SK-N-SH (cell line): ENCODE measurements at regions not wholly inside any gene's neighbourhood (a gene's known extent, or its start where the extent isn't known, plus 50 kb on each side); places are given as distances from the start of the nearest gene placed in this dataset.

Source experiments
- CTCF ChIA-PET: fragments of 300-600, 350-600 bp; formaldehyde crosslinking; extraction: SDS; loops from one replicate; lab custom pipeline; 2021; lab: Yijun Ruan, JAX
- POLR2A ChIA-PET: fragments of 350-600 bp; sonication (Branson Sonifier 250); formaldehyde crosslinking; extraction: SDS; loops from one replicate; lab custom pipeline; 2020; ENCODE audit warnings: antibody characterized with exemption, inconsistent platforms; lab: Yijun Ruan, JAX
- DNase-seq: peaks from one replicate; pipeline ENCODE4 v3.0.0; 2012
- H2AFZ ChIP-seq: fragments of 200-600 bp; sonication (generic); 2 replicates; pipeline ENCODE4 v1.8.1; 2016; ENCODE audit warnings: antibody characterized with exemption, mild to moderate bottlenecking, low read depth
- H3F3A ChIP-seq: fragments of 200-600 bp; sonication (generic); replicated peaks from 2 replicates; pipeline ENCODE3; 2016; ENCODE audit warnings: antibody characterized with exemption, mild to moderate bottlenecking; ENCODE audit not compliant: insufficient read depth
- H3K27ac ChIP-seq, 2 experiments: fragments of 200-500 bp in 1 of 2; fragments of 200-600 bp in 1 of 2; sonication (Bioruptor generic) in 1 of 2; sonication (generic), shearing (Covaris generic) in 1 of 2; 2 replicates each; pipeline versions ENCODE4 v1.5.1 to v1.6.1; 2014 to 2016; ENCODE audit warnings: low read depth in 2 of 2, inconsistent platforms in 1 of 2, low read length in 1 of 2, mild to moderate bottlenecking in 1 of 2, mixed read lengths in 1 of 2
- H3K27me3 ChIP-seq: fragments of 200-600 bp; sonication (generic), shearing (Covaris generic); 2 replicates; pipeline ENCODE4 v1.6.1; 2016; ENCODE audit warnings: mixed run types; ENCODE audit not compliant: insufficient read depth
- H3K36me3 ChIP-seq, 2 experiments: fragments of 200-500 bp in 1 of 2; fragments of 200-600 bp in 1 of 2; sonication (Bioruptor generic) in 1 of 2; sonication (generic) in 1 of 2; replicated peaks in 1 of 2; 2 replicates each; pipeline versions ENCODE3 to v1.5.1; 2014 to 2016; ENCODE audit warnings: low read length in 1 of 2, mild to moderate bottlenecking in 1 of 2; ENCODE audit not compliant: insufficient read depth in 2 of 2, control insufficient read depth in 1 of 2
- H3K4me1 ChIP-seq, 2 experiments: fragments of 200-500 bp in 1 of 2; fragments of 200-600 bp in 1 of 2; sonication (Bioruptor generic) in 1 of 2; sonication (generic), shearing (Covaris generic) in 1 of 2; 2 replicates each; pipeline versions ENCODE4 v1.5.1 to v1.6.1; 2014 to 2016; ENCODE audit warnings: low read depth in 1 of 2, low read length in 1 of 2, mixed run types in 1 of 2; ENCODE audit not compliant: insufficient read depth in 2 of 2, control insufficient read depth in 1 of 2
- H3K4me2 ChIP-seq: fragments of 200-600 bp; sonication (generic), shearing (Covaris generic); 2 replicates; pipeline ENCODE4 v1.6.1; 2017; ENCODE audit warnings: mixed run types
- H3K4me3 ChIP-seq, 2 experiments: fragments of 200-500 bp in 1 of 2; fragments of 200-600 bp in 1 of 2; sonication (Bioruptor generic) in 1 of 2; sonication (generic), shearing (Covaris generic) in 1 of 2; 2 replicates each; pipeline versions ENCODE4 v1.5.1 to v1.8.1; 2014 to 2016; ENCODE audit warnings: low read depth in 2 of 2, inconsistent platforms in 1 of 2, low read length in 1 of 2, mild to moderate bottlenecking in 1 of 2, mixed read lengths in 1 of 2, moderate library complexity in 1 of 2
- H3K79me2 ChIP-seq: fragments of 200-600 bp; sonication (generic); 2 replicates; pipeline ENCODE4 v1.8.1; 2017; ENCODE audit warnings: mild to moderate bottlenecking; ENCODE audit not compliant: insufficient read depth
- H3K9ac ChIP-seq: fragments of 200-600 bp; sonication (generic); 2 replicates; pipeline ENCODE4 v1.6.1; 2017; ENCODE audit warnings: mixed run types
- H3K9me2 ChIP-seq: fragments of 200-600 bp; sonication (generic); 2 replicates; pipeline ENCODE4 v1.6.1; 2017; ENCODE audit warnings: mixed run types
- H3K9me3 ChIP-seq: fragments of 200-600 bp; sonication (generic); 2 replicates; pipeline ENCODE4 v1.6.1; 2017; ENCODE audit warnings: mixed run types, mild to moderate bottlenecking, moderate library complexity
- H4K20me1 ChIP-seq: fragments of 200-600 bp; sonication (generic); 2 replicates; pipeline ENCODE4 v1.6.1; 2017; ENCODE audit warnings: mild to moderate bottlenecking, mixed run types; ENCODE audit not compliant: insufficient read depth
- CHD2 ChIP-seq: fragments of 150-350 bp; IDR thresholded peaks from 2 replicates; pipeline ENCODE4 v1.6.1; 2018; ENCODE audit warnings: low read length; ENCODE audit not compliant: partially characterized antibody
- CTCF ChIP-seq: fragments of 200-600 bp; sonication (generic); IDR thresholded peaks from 2 replicates; pipeline ENCODE4 v1.6.1; 2017; ENCODE audit warnings: antibody characterized with exemption, mild to moderate bottlenecking, moderate library complexity
- EP300 ChIP-seq, 2 experiments: IDR thresholded peaks; 2 replicates each; pipeline versions ENCODE4 v1.4.0 to v1.6.1; 2012; ENCODE audit warnings: borderline replicate concordance in 1 of 2, low read depth in 1 of 2, low read length in 1 of 2
- EZH2phosphoT487 ChIP-seq: fragments of 200-600 bp; sonication (generic); IDR thresholded peaks from 2 replicates; pipeline ENCODE4 v1.6.1; 2017; ENCODE audit warnings: low read depth, mixed run types, mild to moderate bottlenecking, antibody characterized with exemption, moderate library complexity, borderline replicate concordance
- FOSL2 ChIP-seq: IDR thresholded peaks from 2 replicates; pipeline ENCODE4 v1.4.0; 2012; ENCODE audit warnings: low read depth, mild to moderate bottlenecking, moderate library complexity, borderline replicate concordance
- FOXJ3 ChIP-seq: sonication (generic); formaldehyde crosslinking; IDR thresholded peaks from 2 replicates; pipeline ENCODE4 v1.5.1; 2020; ENCODE audit warnings: mild to moderate bottlenecking, missing genetic modification reagents
- FOXM1 ChIP-seq: IDR thresholded peaks from 2 replicates; pipeline ENCODE4 v1.4.0; 2012; ENCODE audit warnings: low read depth, mild to moderate bottlenecking
- GABPA ChIP-seq: IDR thresholded peaks from 2 replicates; pipeline ENCODE4 v1.4.0; 2012; ENCODE audit warnings: low read depth, mild to moderate bottlenecking
- GATA2 ChIP-seq: sonication (generic); formaldehyde crosslinking; IDR thresholded peaks from 2 replicates; pipeline ENCODE4 v1.5.0; 2020; ENCODE audit warnings: mild to moderate bottlenecking, missing genetic modification reagents
- MEF2A ChIP-seq: IDR thresholded peaks from 2 replicates; pipeline ENCODE4 v1.4.0; 2012; ENCODE audit warnings: low read depth, borderline replicate concordance
- MXI1 ChIP-seq: IDR thresholded peaks from 2 replicates; pipeline ENCODE4 v1.6.1; 2012; ENCODE audit warnings: mild to moderate bottlenecking, low read depth, low read length, improper control_type of control experiment
- NFIC ChIP-seq: IDR thresholded peaks from 2 replicates; pipeline ENCODE4 v1.4.0; 2012; ENCODE audit warnings: borderline replicate concordance
- NRF1 ChIP-seq: IDR thresholded peaks from 2 replicates; pipeline ENCODE4 v1.6.1; 2012; ENCODE audit warnings: low read depth, mild to moderate bottlenecking, low read length
- POLR2AphosphoS5 ChIP-seq: IDR thresholded peaks from 2 replicates; pipeline ENCODE4 v1.6.1; 2012; ENCODE audit warnings: low read depth, low read length
- RAD21 ChIP-seq: IDR thresholded peaks from 2 replicates; pipeline ENCODE4 v1.6.1; 2012; ENCODE audit warnings: mild to moderate bottlenecking, low read length
- RCOR1 ChIP-seq: fragments of 150-350 bp; IDR thresholded peaks from 2 replicates; pipeline ENCODE4 v1.6.1; 2017; ENCODE audit warnings: antibody characterized with exemption, low read length
- RFX5 ChIP-seq: IDR thresholded peaks from 2 replicates; pipeline ENCODE4 v1.6.1; 2012; ENCODE audit warnings: mild to moderate bottlenecking, improper control_type of control experiment, low read length
- SMC3 ChIP-seq: IDR thresholded peaks from 2 replicates; pipeline ENCODE4 v1.6.1; 2012; ENCODE audit warnings: low read depth, low read length, improper control_type of control experiment
- TCF12 ChIP-seq: IDR thresholded peaks from 2 replicates; pipeline ENCODE4 v1.4.0; 2012
- TEAD4 ChIP-seq: IDR thresholded peaks from 2 replicates; pipeline ENCODE4 v1.4.0; 2012; ENCODE audit warnings: mild to moderate bottlenecking, borderline replicate concordance; ENCODE audit not compliant: insufficient read depth
- USF1 ChIP-seq: IDR thresholded peaks from 2 replicates; pipeline ENCODE4 v1.4.0; 2012; ENCODE audit warnings: low read depth, borderline replicate concordance
- USF2 ChIP-seq: fragments of 150-350 bp; IDR thresholded peaks from 2 replicates; pipeline ENCODE4 v1.6.1; 2017; ENCODE audit warnings: antibody characterized with exemption, low read length, low read depth, borderline replicate concordance
- YY1 ChIP-seq: IDR thresholded peaks from 2 replicates; pipeline ENCODE4 v1.4.0; 2012; ENCODE audit warnings: low read depth, mild to moderate bottlenecking
- TF ChIP-seq, protein P1 (sequence below): IDR thresholded peaks from 2 replicates; pipeline ENCODE4 v1.4.0; 2012; ENCODE audit warnings: low read depth
- TF ChIP-seq, protein P2 (sequence below): IDR thresholded peaks from 2 replicates; pipeline ENCODE4 v1.4.0; 2012; ENCODE audit warnings: low read depth, borderline replicate concordance

- Histone ChIP-seq H4K20me1 (no peaks in the 10 kb centered on the region), H3K4me3 (no peak overlapping the region), H3K9me3 (no peaks in the 10 kb centered on the region), H3K36me3 (no peaks in the 10 kb centered on the region)
- TF ChIP-seq FOSL2 (no peak), EZH2phosphoT487 (no peak), EP300 (IDR thresholded peaks at IDR 0.05; ENCODE audit: borderline replicate concordance in 1 of 2, low read depth in 1 of 2, low read length in 1 of 2) (no peak), YY1 (no peak), USF1 (no peak), MEF2A (no peak), RFX5 (no peak), RCOR1 (no peak), GATA2 (CRISPR knock-in tag) (no peak), FOXJ3 (CRISPR knock-in tag) (no peak)
- TF ChIP-seq, all 33 proteins: peak for 0
- Histone ChIP-seq H3K27ac (no peak overlapping the region), H2AFZ (no peak overlapping the region), H3F3A (no peaks in the 10 kb centered on the region), H3K79me2 (no peaks in the 10 kb centered on the region), H3K4me2 (no peak overlapping the region), H3K4me1 (no peaks in the 10 kb centered on the region; a peak in 1 of 4 replicates), H3K9me2 (no peaks in the 10 kb centered on the region), H3K9ac (no peak overlapping the region), H3K27me3 (no peaks in the 10 kb centered on the region)
- POLR2A ChIA-PET: no interaction called here
- CTCF ChIA-PET: no interaction called here
- no peak for DNase-seq
These were observed 786.5 kb upstream of the ACO1 start for GRCh38 chr9:31597977-31598376.

DNA sequence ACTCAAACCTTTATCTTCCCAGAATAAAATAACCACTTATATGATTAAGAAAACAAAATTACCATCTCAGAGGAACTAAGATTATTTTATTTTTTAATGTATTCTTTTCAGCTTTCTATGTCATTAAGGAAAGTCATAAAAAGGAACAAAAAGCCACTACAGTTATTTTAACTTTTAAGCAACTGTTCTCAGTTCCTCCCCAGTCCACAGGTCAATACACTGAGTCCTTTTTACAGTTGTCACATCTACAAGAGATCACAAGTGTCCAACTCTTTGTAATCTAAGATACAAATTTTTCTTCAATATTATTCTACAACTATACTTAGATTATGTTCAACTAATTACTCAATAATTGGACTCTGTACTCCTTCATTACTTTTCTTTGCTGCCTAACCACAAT is 782.8 kb upstream of the ACO1 start:
- no peak overlapping the region for H3K4me2 ChIP-seq
- no peak overlapping the region for H3K4me3 ChIP-seq
- ChIA-PET POLR2A (no interaction called here), CTCF (interaction anchor here (1.0 kb wide), 1 partner anchor 13 kb away, joined by 3 read pairs; no protein-coding TSS in a partner anchor)
- H3K9me3 ChIP-seq: no peaks in the 10 kb centered on the region
- no peaks in the 10 kb centered on the region for H3K79me2 ChIP-seq
- H4K20me1 ChIP-seq: no peaks in the 10 kb centered on the region
- H3K27ac ChIP-seq: no peak overlapping the region
- H3K36me3 ChIP-seq: no peaks in the 10 kb centered on the region
- no peak overlapping the region for H3K9ac ChIP-seq
- DNase-seq: no peak
- no peaks in the 10 kb centered on the region for H3K27me3 ChIP-seq
- no peak overlapping the region for H2AFZ ChIP-seq
- H3K9me2 ChIP-seq: no peaks in the 10 kb centered on the region
- H3F3A ChIP-seq: no peaks in the 10 kb centered on the region
- no peaks in the 10 kb centered on the region; a peak in 1 of 4 replicates for H3K4me1 ChIP-seq
- TF ChIP-seq NFIC (no peak), CHD2 (no peak), MXI1 (no peak), TEAD4 (no peak), EZH2phosphoT487 (no peak), RFX5 (no peak), TCF12 (no peak), POLR2AphosphoS5 (no peak), GABPA (no peak), SMC3 (no peak), FOXM1 (no peak), USF2 (no peak), RAD21 (no peak), NRF1 (no peak), CTCF (no peak)
- TF ChIP-seq, protein P1, sequence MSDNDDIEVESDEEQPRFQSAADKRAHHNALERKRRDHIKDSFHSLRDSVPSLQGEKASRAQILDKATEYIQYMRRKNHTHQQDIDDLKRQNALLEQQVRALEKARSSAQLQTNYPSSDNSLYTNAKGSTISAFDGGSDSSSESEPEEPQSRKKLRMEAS: no peak
- TF ChIP-seq, protein P2, sequence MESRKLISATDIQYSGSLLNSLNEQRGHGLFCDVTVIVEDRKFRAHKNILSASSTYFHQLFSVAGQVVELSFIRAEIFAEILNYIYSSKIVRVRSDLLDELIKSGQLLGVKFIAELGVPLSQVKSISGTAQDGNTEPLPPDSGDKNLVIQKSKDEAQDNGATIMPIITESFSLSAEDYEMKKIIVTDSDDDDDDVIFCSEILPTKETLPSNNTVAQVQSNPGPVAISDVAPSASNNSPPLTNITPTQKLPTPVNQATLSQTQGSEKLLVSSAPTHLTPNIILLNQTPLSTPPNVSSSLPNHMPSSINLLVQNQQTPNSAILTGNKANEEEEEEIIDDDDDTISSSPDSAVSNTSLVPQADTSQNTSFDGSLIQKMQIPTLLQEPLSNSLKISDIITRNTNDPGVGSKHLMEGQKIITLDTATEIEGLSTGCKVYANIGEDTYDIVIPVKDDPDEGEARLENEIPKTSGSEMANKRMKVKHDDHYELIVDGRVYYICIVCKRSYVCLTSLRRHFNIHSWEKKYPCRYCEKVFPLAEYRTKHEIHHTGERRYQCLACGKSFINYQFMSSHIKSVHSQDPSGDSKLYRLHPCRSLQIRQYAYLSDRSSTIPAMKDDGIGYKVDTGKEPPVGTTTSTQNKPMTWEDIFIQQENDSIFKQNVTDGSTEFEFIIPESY: no peak
